ENCODE measurements at regions not wholly inside any gene's neighbourhood (a gene's known extent, or its start where the extent isn't known, plus 50 kb on each side); places are given as distances from the start of the nearest gene placed in this dataset.

- DNase-seq (ENCODE audit: low read depth, low spot score) (no peak), ATAC-seq (no peak), FAIRE-seq (no peak)
- ChIA-PET SMC1A (ENCODE audit: uncharacterized antibody, unreplicated experiment) (no interaction called here), RAD21 (ENCODE audit: unreplicated experiment) (no interaction called here), POLR2A (no interaction called here), CTCF (no interaction called here)
- in situ Hi-C loops (cut with MboI): no loop called here
- H3K27ac ChIP-seq (ENCODE audit: control insufficient read depth, insufficient read depth): no peak overlapping the region
- no peaks in the 10 kb centered on the region for H3K36me3 ChIP-seq (ENCODE audit: control insufficient read depth in 2 of 2, insufficient read depth in 2 of 2, low read length in 1 of 2)
- WGBS (ENCODE audit: insufficient coverage, insufficient replicate concordance, low lambda C conversion rate, missing lambda C conversion rate): 0% methylated on average over 1 of the region's 1 CpG
- no TSS peak for BruUV-seq (replicated peaks)
- no peak overlapping the region for H3K4me3 ChIP-seq
- no peak for TF ChIP-seq CBFB (IDR thresholded peaks at IDR 0.05; ENCODE audit: low read depth)
- TF ChIP-seq MEF2A (IDR thresholded peaks at IDR 0.05; ENCODE audit: insufficient read depth, low read depth, low read length): no peak
- no peak for TF ChIP-seq MTA2 (IDR thresholded peaks at IDR 0.05; ENCODE audit: low read depth)
- TF ChIP-seq POLR2AphosphoS2 (IDR thresholded peaks at IDR 0.05; ENCODE audit: low read depth, low read length): no peak
- TF ChIP-seq NR2F1 (conservative IDR thresholded peaks at IDR 0.05): no peak
- no peak for TF ChIP-seq TBL1XR1 (IDR thresholded peaks at IDR 0.05; ENCODE audit: low read depth, low read length)
- TF ChIP-seq KDM1A (IDR thresholded peaks at IDR 0.05; ENCODE audit: borderline replicate concordance): no peak
- no peak for TF ChIP-seq PBX3 (IDR thresholded peaks at IDR 0.05; ENCODE audit: insufficient replicate concordance, low read depth, low read length)
- no peak for TF ChIP-seq ATF7 (IDR thresholded peaks at IDR 0.05; ENCODE audit: low read depth)
- no peak for TF ChIP-seq FOS (IDR thresholded peaks at IDR 0.05; ENCODE audit: borderline replicate concordance, extremely low read depth, insufficient read length)
- TF ChIP-seq E4F1 (IDR thresholded peaks at IDR 0.05; ENCODE audit: borderline replicate concordance, partially characterized antibody): no peak
- no peak for TF ChIP-seq NFIC (IDR thresholded peaks at IDR 0.05; ENCODE audit: low read depth, low read length)
- no peak for TF ChIP-seq RELB (IDR thresholded peaks at IDR 0.05; ENCODE audit: low read depth)
- TF ChIP-seq MXI1 (IDR thresholded peaks at IDR 0.05; ENCODE audit: low read depth, low read length): no peak
- no peak for TF ChIP-seq EGR1 (IDR thresholded peaks at IDR 0.05; ENCODE audit: borderline replicate concordance in 1 of 2, low read depth in 2 of 2, low read length in 2 of 2)
- H3K9me3 ChIP-seq (replicated peaks; ENCODE audit: control insufficient read depth, insufficient read depth, low read length): no peaks in the 10 kb centered on the region
- no peaks in the 10 kb centered on the region for H3K4me1 ChIP-seq (ENCODE audit: control insufficient read depth, insufficient read depth, low read length)
- H3K9ac ChIP-seq (ENCODE audit: control insufficient read depth, insufficient read depth, low read length): no peak overlapping the region
- no peak overlapping the region for H2AFZ ChIP-seq (ENCODE audit: control insufficient read depth, low read depth, low read length)
- no peak overlapping the region for H3K4me2 ChIP-seq (ENCODE audit: control insufficient read depth, insufficient read depth)
- intact Hi-C loops (cut with micrococcal nuclease; ENCODE audit: unreplicated experiment): no loop called here
- no peaks in the 10 kb centered on the region for H3K79me2 ChIP-seq (ENCODE audit: control insufficient read depth, insufficient read depth, low read length)
- no peaks in the 10 kb centered on the region for H3K27me3 ChIP-seq (replicated peaks in 1 of 2; ENCODE audit: control insufficient read depth in 2 of 2, insufficient read depth in 2 of 2, low read length in 1 of 2)
- H4K20me1 ChIP-seq (ENCODE audit: control insufficient read depth, insufficient read depth): no peaks in the 10 kb centered on the region
Measured at GRCh38 chr4:28832444-28832843, 1887.7 kb upstream of the PCDH7 start.

All from GM12878 (cell line).